ENCODE measurements at regions not wholly inside any gene's neighbourhood (a gene's known extent, or its start where the extent isn't known, plus 50 kb on each side); places are given as distances from the start of the nearest gene placed in this dataset.

- TF ChIP-seq CTCF (IDR thresholded peaks at IDR 0.05; ENCODE audit: low read length) = no peak
- TF ChIP-seq EZH2 (IDR thresholded peaks at IDR 0.05; ENCODE audit: borderline replicate concordance, low read length) = no peak
Measured at GRCh38 chr6:167566711-167567141, 241.8 kb downstream of the TTLL2 start.

Data from OCI-LY1 (cell line).